Jurkat, Clone E6-1 (cell line): ENCODE measurements at regions not wholly inside any gene's neighbourhood (a gene's known extent, or its start where the extent isn't known, plus 50 kb on each side); places are given as distances from the start of the nearest gene placed in this dataset.

Source experiments
- DNase-seq: peaks from one replicate; pipeline ENCODE4 v3.0.0-alpha.2; 2011; ENCODE audit warnings: low read depth, low spot score
- H3K4me3 ChIP-seq: 2 replicates; pipeline ENCODE4 v1.5.1; 2011; ENCODE audit warnings: mild to moderate bottlenecking, low read length, control low read depth, moderate library complexity

DNA sequence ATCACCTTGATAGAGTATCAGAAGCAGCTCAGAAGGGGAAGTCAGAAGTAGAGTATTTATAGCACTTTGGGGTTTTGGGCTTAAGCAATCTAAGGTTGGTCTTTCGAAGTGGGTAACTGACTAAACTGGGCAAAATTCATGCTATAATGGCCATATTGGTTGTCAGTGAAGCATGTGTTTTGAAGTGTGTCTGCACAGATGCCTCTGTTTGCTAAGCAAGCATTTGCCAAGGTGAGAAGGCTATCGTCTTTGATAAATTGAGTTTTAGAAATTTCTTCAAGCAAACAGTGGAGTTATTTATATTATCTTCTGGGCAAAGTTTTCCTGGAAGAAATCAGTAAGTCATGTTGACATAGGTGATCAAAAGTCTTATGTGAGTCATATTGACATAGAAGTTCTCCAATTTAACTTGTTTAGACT, 412.8 kb upstream of the TGFBR2 start:
- DNase-seq: no peak

GRCh38 chr3:30195352-30195751, 411.0 kb upstream of the TGFBR2 start:
- no peak overlapping the region for H3K4me3 ChIP-seq
- DNase-seq: no peak

More for the DNA sequence above, 412.8 kb upstream of the TGFBR2 start:
- no peak overlapping the region for H3K4me3 ChIP-seq

GRCh38 chr3:30198162-30198561, 408.2 kb upstream of the TGFBR2 start:
- H3K4me3 ChIP-seq: no peak overlapping the region
- DNase-seq: no peak

DNA sequence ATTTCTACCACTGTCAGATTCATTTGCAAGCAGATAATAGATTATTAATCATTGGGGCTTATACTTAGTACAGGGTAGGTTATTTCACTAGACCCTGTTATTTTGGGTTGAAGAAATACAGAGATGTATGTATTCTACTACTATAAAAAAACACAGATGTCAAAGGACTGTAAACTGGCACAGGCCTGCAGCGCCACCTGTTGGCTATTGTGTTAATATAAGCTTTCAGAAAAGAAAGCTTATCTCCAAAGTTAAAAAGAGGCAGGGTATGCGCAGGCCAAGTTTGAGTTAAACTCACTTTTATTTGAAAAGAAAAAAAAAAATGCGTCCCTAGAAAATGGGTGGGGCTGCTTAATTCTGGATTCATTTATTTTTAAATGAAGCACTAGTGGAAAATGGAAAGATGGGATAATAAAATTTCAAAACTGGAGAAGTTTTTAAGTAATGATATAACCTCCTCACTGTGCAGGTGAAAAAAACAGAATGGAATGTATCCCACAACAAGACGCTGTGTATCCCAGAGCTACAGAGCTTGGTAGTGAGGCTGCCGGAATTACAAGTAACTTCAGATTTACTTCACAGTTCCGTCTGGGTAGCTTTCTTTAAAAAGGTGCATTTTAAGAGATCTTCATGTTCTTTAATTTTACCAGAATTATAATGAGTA, 407.2 kb upstream of the TGFBR2 start:
- DNase-seq: peak; percentile 46
- no peak overlapping the region for H3K4me3 ChIP-seq

DNA sequence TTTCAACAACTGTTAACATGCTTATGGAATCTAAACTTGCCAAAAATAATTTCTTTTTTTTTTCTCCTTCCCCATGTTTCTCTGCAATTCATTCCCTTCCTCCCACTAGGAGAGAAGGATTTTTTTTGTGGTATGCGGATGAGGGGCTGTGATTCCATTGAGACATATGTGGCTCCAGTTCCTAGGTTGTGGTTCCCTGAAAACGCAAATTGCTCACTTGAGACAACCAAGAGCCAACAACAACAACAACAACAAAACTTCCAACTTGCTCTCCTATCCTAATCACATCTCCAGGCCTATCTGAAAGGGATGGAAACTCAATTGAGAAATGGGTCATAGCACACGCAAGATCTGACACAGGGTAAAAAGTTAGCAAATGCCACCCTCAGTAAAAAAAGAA, 406.5 kb upstream of the TGFBR2 start:
- no peak overlapping the region for H3K4me3 ChIP-seq
- DNase-seq: no peak

- DNase-seq: no peak
- H3K4me3 ChIP-seq: no peak overlapping the region
Measured at GRCh38 chr3:30201715-30202114, 404.7 kb upstream of the TGFBR2 start.

GRCh38 chr3:30203301-30203700, 403.1 kb upstream of the TGFBR2 start:
- DNase-seq: no peak

DNA sequence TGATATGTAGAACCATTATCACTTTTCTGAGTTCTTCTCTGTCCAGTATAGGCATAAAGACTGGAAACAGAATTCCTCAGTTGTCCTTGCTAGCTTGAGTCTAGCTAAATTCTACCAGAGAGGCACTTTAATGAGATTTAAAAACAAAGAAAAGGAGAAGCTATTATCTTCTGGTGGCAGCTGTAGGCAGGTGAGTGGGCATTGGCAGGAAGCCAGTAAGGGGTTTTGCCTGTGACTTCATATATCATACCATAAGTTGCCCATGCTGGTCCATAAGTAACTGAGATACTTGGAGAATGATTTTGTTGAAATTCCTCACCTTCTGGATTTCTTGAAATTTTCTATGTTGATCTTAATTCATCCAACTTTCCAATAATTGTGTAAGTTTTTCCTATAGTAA, 402.3 kb upstream of the TGFBR2 start:
- no peak overlapping the region for H3K4me3 ChIP-seq
- DNase-seq: no peak

More at GRCh38 chr3:30203301-30203700, 403.1 kb upstream of the TGFBR2 start:
- H3K4me3 ChIP-seq: no peak overlapping the region

GRCh38 chr3:30206051-30206450, 400.4 kb upstream of the TGFBR2 start:
- H3K4me3 ChIP-seq: no peak overlapping the region
- no peak for DNase-seq

DNA sequence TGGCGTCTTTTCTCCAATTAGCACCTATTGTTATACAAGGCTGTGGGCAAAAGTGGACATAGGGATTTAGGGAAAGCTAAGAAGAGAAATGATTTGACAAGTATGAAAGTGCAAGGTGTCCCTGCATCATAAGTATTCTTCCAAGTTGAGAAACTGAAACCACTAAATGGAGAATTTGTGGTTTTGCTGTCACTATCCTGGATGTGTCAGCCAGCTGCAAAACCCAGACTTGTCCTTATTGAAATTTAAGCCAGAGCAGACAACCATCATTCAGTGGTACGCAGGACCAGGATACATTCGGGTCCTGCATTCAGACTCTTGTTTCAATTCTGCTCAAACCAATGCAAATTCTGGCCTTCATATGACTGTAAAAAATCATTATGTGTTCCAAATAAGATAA, 384.8 kb upstream of the TGFBR2 start:
- no peak overlapping the region for H3K4me3 ChIP-seq
- DNase-seq: peak; percentile 9

- DNase-seq: no peak
- H3K4me3 ChIP-seq: no peak overlapping the region
Measured at GRCh38 chr3:30222441-30222840, 384.0 kb upstream of the TGFBR2 start.

- H3K4me3 ChIP-seq: no peak overlapping the region
- no peak for DNase-seq
Measured at GRCh38 chr3:30225021-30225420, 381.4 kb upstream of the TGFBR2 start.

GRCh38 chr3:30226601-30227151, 379.7 kb upstream of the TGFBR2 start:
- no peak overlapping the region for H3K4me3 ChIP-seq
- no peak for DNase-seq

- DNase-seq: no peak
- no peak overlapping the region for H3K4me3 ChIP-seq
Measured at GRCh38 chr3:30227571-30228301, 378.7 kb upstream of the TGFBR2 start.

DNA sequence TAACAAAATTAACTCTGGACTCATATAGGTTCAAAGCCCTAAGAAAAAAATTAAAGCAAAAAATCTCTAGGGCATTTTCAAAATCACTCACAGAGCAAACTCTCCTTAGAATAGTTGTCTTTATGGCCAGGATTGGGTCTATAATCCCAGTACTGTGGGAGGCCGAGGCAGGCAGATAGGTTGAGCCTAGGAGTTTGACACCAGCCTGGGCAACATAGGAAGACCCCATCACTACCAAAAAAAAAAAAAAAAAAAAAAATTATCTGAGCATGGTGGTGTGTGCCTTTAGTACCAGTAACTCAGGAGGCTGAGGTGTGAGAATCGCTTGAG, 378.1 kb upstream of the TGFBR2 start:
- no peak overlapping the region for H3K4me3 ChIP-seq
- no peak for DNase-seq

DNA sequence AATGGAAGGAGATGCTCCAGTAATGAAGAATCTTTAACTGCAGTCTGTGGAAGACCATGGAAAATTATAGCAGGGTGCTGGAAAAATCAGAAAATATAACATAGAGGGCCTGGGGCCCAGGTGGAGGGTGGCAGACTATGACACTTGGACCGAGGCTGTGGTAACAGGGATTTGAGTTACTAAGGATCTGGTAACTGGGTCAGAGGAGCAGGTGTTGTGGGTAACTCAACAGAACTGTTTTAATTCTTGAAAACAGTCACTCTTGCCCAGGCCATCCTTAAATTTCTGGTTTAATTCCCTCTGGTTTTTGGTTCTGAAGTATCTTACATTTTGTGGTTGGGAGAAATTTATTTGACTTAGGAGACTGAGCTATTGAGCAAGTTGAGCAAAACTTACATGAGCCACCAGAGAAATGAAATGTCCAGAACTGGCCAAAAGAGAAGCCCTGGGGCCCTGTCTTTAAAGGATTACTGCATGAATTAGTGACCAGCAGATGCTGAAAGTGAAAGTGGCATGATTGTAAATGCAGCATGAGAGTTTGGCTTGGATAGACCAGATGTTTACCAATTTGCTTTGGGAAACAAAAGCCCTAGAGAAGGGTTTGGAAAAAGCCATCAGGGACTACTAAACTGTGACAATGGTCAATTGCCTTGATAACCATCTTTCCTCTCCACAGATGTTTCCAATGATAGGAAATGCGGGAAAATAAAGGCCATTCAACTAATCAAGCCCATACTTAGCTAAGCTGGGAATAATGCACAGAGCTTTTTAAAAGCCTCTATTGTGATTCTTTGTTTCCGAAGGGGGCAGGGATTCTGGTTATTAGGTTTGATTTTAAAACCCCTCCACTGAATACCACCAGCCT, 374.9 kb upstream of the TGFBR2 start:
- H3K4me3 ChIP-seq: no peak overlapping the region
- no peak for DNase-seq

DNA sequence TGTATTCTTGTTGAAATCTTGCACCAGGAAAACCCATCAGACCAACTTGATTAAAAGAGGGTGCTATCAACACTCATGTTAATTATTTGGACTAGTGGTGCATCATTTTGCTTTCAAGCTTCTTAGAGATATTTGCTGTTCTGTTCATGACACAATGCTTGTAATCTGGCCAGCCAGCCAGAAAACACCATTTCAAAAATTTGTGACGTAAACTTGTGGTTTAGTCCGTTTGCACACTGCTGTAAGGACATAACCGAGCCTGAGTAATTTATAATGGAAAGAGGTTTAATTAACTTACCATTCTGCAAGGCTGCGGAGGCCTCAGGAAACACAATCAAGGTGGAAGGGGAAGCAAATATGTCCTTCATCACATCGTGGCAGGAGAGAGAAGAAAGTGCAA, 374.3 kb upstream of the TGFBR2 start:
- no peak overlapping the region for H3K4me3 ChIP-seq
- no peak for DNase-seq

- DNase-seq: no peak
- H3K4me3 ChIP-seq: no peak overlapping the region
Measured at GRCh38 chr3:30233913-30234646, 372.3 kb upstream of the TGFBR2 start.

DNA sequence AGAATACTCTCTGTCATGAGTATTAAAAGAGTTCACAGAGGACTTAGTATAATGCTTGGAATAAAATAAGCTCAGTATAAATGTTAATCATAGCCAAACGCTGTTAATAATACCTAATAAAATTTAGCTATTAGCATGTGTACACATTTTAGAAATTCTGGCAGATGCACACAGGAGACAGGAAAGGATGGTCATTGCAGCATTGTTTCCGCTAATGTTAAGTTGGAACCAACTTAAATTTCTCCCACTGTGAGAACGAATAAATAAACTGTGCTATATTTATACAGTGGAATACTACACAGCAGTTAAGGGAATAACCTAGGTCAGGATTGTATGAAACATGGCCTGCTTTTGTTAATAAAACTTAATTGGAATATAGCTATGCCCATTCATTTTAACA, 370.4 kb upstream of the TGFBR2 start:
- no peak for DNase-seq
- H3K4me3 ChIP-seq: no peak overlapping the region
